ENCODE measurements at regions not wholly inside any gene's neighbourhood (a gene's known extent, or its start where the extent isn't known, plus 50 kb on each side); places are given as distances from the start of the nearest gene placed in this dataset.

GRCh38 chr16:26664086-26664485 is 402.6 kb upstream of the C16orf82 start:
- H3K27me3 ChIP-seq (ENCODE audit: insufficient read depth, insufficient read length) = no peaks in the 10 kb centered on the region
- H3K9ac ChIP-seq (ENCODE audit: insufficient read length, low read depth) = no peak overlapping the region
- H3K4me3 ChIP-seq (ENCODE audit: insufficient read length, low read depth) = no peak overlapping the region
- DNase-seq (ENCODE audit: low read depth, low spot score) = no peak
- no peak for TF ChIP-seq YY1 (IDR thresholded peaks at IDR 0.05; ENCODE audit: insufficient read depth, insufficient read length)
- TF ChIP-seq ZNF274 (IDR thresholded peaks at IDR 0.05; ENCODE audit: low read depth, low read length) = no peak
- no peak for TF ChIP-seq SUZ12 (IDR thresholded peaks at IDR 0.05; ENCODE audit: extremely low read depth, insufficient read depth, insufficient read length)
- no peaks in the 10 kb centered on the region for H3K9me3 ChIP-seq (ENCODE audit: insufficient read depth, low read length)
- H3K36me3 ChIP-seq (ENCODE audit: insufficient read depth, insufficient read length, low read length) = no peaks in the 10 kb centered on the region
- no peaks in the 10 kb centered on the region for H3K4me1 ChIP-seq (ENCODE audit: insufficient read depth, insufficient read length)

- no peak overlapping the region for H3K4me3 ChIP-seq (ENCODE audit: insufficient read length, low read depth)
- no peaks in the 10 kb centered on the region for H3K27me3 ChIP-seq (ENCODE audit: insufficient read depth, insufficient read length)
- TF ChIP-seq ZNF274 (IDR thresholded peaks at IDR 0.05; ENCODE audit: low read depth, low read length) = no peak
- TF ChIP-seq YY1 (IDR thresholded peaks at IDR 0.05; ENCODE audit: insufficient read depth, insufficient read length) = no peak
- no peak for TF ChIP-seq SUZ12 (IDR thresholded peaks at IDR 0.05; ENCODE audit: extremely low read depth, insufficient read depth, insufficient read length)
- no peaks in the 10 kb centered on the region for H3K4me1 ChIP-seq (ENCODE audit: insufficient read depth, insufficient read length)
- no peak for DNase-seq (ENCODE audit: low read depth, low spot score)
- H3K9me3 ChIP-seq (ENCODE audit: insufficient read depth, low read length) = no peaks in the 10 kb centered on the region
- H3K9ac ChIP-seq (ENCODE audit: insufficient read length, low read depth) = no peak overlapping the region
- H3K36me3 ChIP-seq (ENCODE audit: insufficient read depth, insufficient read length, low read length) = no peaks in the 10 kb centered on the region
Observed at GRCh38 chr16:26665166-26665939, 401.4 kb upstream of the C16orf82 start.

GRCh38 chr16:26666486-26666885 is 400.2 kb upstream of the C16orf82 start:
- Histone ChIP-seq H3K4me3 (ENCODE audit: insufficient read length, low read depth) (no peak overlapping the region), H3K27me3 (ENCODE audit: insufficient read depth, insufficient read length) (no peaks in the 10 kb centered on the region), H3K9ac (ENCODE audit: insufficient read length, low read depth) (no peak overlapping the region), H3K4me1 (ENCODE audit: insufficient read depth, insufficient read length) (no peaks in the 10 kb centered on the region), H3K9me3 (ENCODE audit: insufficient read depth, low read length) (no peaks in the 10 kb centered on the region), H3K36me3 (ENCODE audit: insufficient read depth, insufficient read length, low read length) (no peaks in the 10 kb centered on the region)
- no peak for DNase-seq (ENCODE audit: low read depth, low spot score)
- TF ChIP-seq ZNF274 (IDR thresholded peaks at IDR 0.05; ENCODE audit: low read depth, low read length) (no peak), SUZ12 (IDR thresholded peaks at IDR 0.05; ENCODE audit: extremely low read depth, insufficient read depth, insufficient read length) (no peak), YY1 (IDR thresholded peaks at IDR 0.05; ENCODE audit: insufficient read depth, insufficient read length) (no peak)

GRCh38 chr16:26667307-26667706 is 399.4 kb upstream of the C16orf82 start:
- no peak overlapping the region for H3K4me3 ChIP-seq (ENCODE audit: insufficient read length, low read depth)
- DNase-seq (ENCODE audit: low read depth, low spot score) = no peak

GRCh38 chr16:26668026-26668425 is 398.7 kb upstream of the C16orf82 start:
- no peaks in the 10 kb centered on the region for H3K9me3 ChIP-seq (ENCODE audit: insufficient read depth, low read length)
- no peaks in the 10 kb centered on the region for H3K4me1 ChIP-seq (ENCODE audit: insufficient read depth, insufficient read length)
- TF ChIP-seq ZNF274 (IDR thresholded peaks at IDR 0.05; ENCODE audit: low read depth, low read length) = no peak
- TF ChIP-seq SUZ12 (IDR thresholded peaks at IDR 0.05; ENCODE audit: extremely low read depth, insufficient read depth, insufficient read length) = no peak
- TF ChIP-seq YY1 (IDR thresholded peaks at IDR 0.05; ENCODE audit: insufficient read depth, insufficient read length) = no peak

More at GRCh38 chr16:26667307-26667706, 399.4 kb upstream of the C16orf82 start:
- no peaks in the 10 kb centered on the region for H3K36me3 ChIP-seq (ENCODE audit: insufficient read depth, insufficient read length, low read length)
- no peaks in the 10 kb centered on the region for H3K9me3 ChIP-seq (ENCODE audit: insufficient read depth, low read length)
- TF ChIP-seq SUZ12 (IDR thresholded peaks at IDR 0.05; ENCODE audit: extremely low read depth, insufficient read depth, insufficient read length) (no peak), YY1 (IDR thresholded peaks at IDR 0.05; ENCODE audit: insufficient read depth, insufficient read length) (no peak), ZNF274 (IDR thresholded peaks at IDR 0.05; ENCODE audit: low read depth, low read length) (no peak)
- H3K4me1 ChIP-seq (ENCODE audit: insufficient read depth, insufficient read length) = no peaks in the 10 kb centered on the region
- H3K9ac ChIP-seq (ENCODE audit: insufficient read length, low read depth) = no peak overlapping the region
- H3K27me3 ChIP-seq (ENCODE audit: insufficient read depth, insufficient read length) = no peaks in the 10 kb centered on the region

GRCh38 chr16:26672206-26672605 is 394.5 kb upstream of the C16orf82 start:
- Histone ChIP-seq H3K4me3 (ENCODE audit: insufficient read length, low read depth) (no peak overlapping the region), H3K36me3 (ENCODE audit: insufficient read depth, insufficient read length, low read length) (no peaks in the 10 kb centered on the region), H3K9me3 (ENCODE audit: insufficient read depth, low read length) (no peaks in the 10 kb centered on the region), H3K27me3 (ENCODE audit: insufficient read depth, insufficient read length) (no peaks in the 10 kb centered on the region), H3K9ac (ENCODE audit: insufficient read length, low read depth) (no peak overlapping the region), H3K4me1 (ENCODE audit: insufficient read depth, insufficient read length) (no peaks in the 10 kb centered on the region)
- TF ChIP-seq YY1 (IDR thresholded peaks at IDR 0.05; ENCODE audit: insufficient read depth, insufficient read length) = no peak
- no peak for TF ChIP-seq ZNF274 (IDR thresholded peaks at IDR 0.05; ENCODE audit: low read depth, low read length)
- TF ChIP-seq SUZ12 (IDR thresholded peaks at IDR 0.05; ENCODE audit: extremely low read depth, insufficient read depth, insufficient read length) = no peak
- no peak for DNase-seq (ENCODE audit: low read depth, low spot score)

More at GRCh38 chr16:26668026-26668425, 398.7 kb upstream of the C16orf82 start:
- H3K4me3 ChIP-seq (ENCODE audit: insufficient read length, low read depth) = no peak overlapping the region
- no peak overlapping the region for H3K9ac ChIP-seq (ENCODE audit: insufficient read length, low read depth)
- no peak for DNase-seq (ENCODE audit: low read depth, low spot score)
- no peaks in the 10 kb centered on the region for H3K36me3 ChIP-seq (ENCODE audit: insufficient read depth, insufficient read length, low read length)
- no peaks in the 10 kb centered on the region for H3K27me3 ChIP-seq (ENCODE audit: insufficient read depth, insufficient read length)

GRCh38 chr16:26673011-26673410 is 393.7 kb upstream of the C16orf82 start:
- no peak for DNase-seq (ENCODE audit: low read depth, low spot score)
- Histone ChIP-seq H3K9ac (ENCODE audit: insufficient read length, low read depth) (no peak overlapping the region), H3K27me3 (ENCODE audit: insufficient read depth, insufficient read length) (no peaks in the 10 kb centered on the region), H3K36me3 (ENCODE audit: insufficient read depth, insufficient read length, low read length) (no peaks in the 10 kb centered on the region), H3K4me1 (ENCODE audit: insufficient read depth, insufficient read length) (no peaks in the 10 kb centered on the region), H3K9me3 (ENCODE audit: insufficient read depth, low read length) (no peaks in the 10 kb centered on the region), H3K4me3 (ENCODE audit: insufficient read length, low read depth) (no peak overlapping the region)
- no peak for TF ChIP-seq YY1 (IDR thresholded peaks at IDR 0.05; ENCODE audit: insufficient read depth, insufficient read length)
- TF ChIP-seq ZNF274 (IDR thresholded peaks at IDR 0.05; ENCODE audit: low read depth, low read length) = no peak
- TF ChIP-seq SUZ12 (IDR thresholded peaks at IDR 0.05; ENCODE audit: extremely low read depth, insufficient read depth, insufficient read length) = no peak

Data from NT2/D1 (cell line).